ENCODE measurements at regions not wholly inside any gene's neighbourhood (a gene's known extent, or its start where the extent isn't known, plus 50 kb on each side); places are given as distances from the start of the nearest gene placed in this dataset.

DNA sequence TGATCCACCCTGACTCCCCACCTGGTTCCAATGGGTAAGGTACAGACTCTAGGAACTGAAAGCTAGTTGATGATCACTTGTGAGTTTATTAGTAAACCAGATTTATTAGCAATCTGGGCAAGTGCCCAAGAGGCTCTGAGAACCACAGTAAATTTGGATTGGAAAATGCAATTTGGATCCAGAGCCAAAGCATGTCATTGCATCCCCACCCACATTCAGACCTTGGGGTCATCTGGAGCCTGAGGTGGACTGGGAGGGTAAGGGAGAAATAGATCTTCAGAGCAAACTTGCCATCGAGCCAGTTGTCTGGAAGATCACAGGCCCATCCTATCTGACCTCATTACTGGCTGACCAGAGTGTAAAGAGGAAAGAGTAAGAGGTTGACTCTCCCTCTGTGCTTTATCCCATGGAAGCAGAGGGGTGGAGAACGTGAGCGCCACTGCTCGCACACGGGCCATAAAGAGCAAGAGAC, 78.7 kb upstream of the RASGEF1B start:
- no peak for TF ChIP-seq POLR2A (IDR thresholded peaks at IDR 0.05)
- TF ChIP-seq, protein P1, sequence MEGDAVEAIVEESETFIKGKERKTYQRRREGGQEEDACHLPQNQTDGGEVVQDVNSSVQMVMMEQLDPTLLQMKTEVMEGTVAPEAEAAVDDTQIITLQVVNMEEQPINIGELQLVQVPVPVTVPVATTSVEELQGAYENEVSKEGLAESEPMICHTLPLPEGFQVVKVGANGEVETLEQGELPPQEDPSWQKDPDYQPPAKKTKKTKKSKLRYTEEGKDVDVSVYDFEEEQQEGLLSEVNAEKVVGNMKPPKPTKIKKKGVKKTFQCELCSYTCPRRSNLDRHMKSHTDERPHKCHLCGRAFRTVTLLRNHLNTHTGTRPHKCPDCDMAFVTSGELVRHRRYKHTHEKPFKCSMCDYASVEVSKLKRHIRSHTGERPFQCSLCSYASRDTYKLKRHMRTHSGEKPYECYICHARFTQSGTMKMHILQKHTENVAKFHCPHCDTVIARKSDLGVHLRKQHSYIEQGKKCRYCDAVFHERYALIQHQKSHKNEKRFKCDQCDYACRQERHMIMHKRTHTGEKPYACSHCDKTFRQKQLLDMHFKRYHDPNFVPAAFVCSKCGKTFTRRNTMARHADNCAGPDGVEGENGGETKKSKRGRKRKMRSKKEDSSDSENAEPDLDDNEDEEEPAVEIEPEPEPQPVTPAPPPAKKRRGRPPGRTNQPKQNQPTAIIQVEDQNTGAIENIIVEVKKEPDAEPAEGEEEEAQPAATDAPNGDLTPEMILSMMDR (IDR thresholded peaks at IDR 0.05): no peak
- Histone ChIP-seq H3K4me1 (peaks cover 0 to 8% of the 10 kb centered on the region in 2 donors), H3K36me3 (no peaks in the 10 kb centered on the region), H3K9me3 (no peaks in the 10 kb centered on the region), H3K27me3 (no peaks in the 10 kb centered on the region), H3K4me3 (no peak overlapping the region), H3K27ac (peak overlapping the region; percentile 15 to 57)
- intact Hi-C loops (cut with DNase I; ENCODE audit: low total_unique reads): no loop called here
- DNase-seq: peak; percentile 27 to 50

DNA sequence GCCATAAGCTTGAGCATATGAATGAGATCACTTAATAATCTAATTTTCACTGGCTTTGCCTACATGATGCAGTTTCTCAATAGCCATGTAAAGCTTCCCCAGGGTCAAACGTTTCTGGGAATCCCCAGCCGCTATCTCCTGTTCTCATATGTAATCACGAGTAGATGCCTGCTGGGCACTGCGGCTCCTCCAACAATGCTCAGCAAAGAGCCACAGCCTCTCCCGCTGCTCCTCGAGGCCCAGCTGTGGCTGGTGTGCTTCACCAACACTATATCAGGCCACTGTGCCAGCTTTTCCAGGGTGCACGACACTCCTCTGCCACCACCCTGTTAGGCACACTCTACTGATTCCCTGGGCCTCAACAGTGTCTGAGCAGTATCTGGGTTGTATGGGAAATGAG, 78.3 kb upstream of the RASGEF1B start:
- Histone ChIP-seq H3K36me3 (no peaks in the 10 kb centered on the region), H3K27ac (peak overlapping the region; percentile 15 to 57), H3K4me3 (no peak overlapping the region), H3K9me3 (no peaks in the 10 kb centered on the region), H3K4me1 (peaks cover 0 to 8% of the 10 kb centered on the region in 2 donors), H3K27me3 (no peaks in the 10 kb centered on the region)
- intact Hi-C loops (cut with DNase I; ENCODE audit: low total_unique reads): no loop called here
- no peak for DNase-seq
- no peak for TF ChIP-seq POLR2A (IDR thresholded peaks at IDR 0.05)
- TF ChIP-seq, protein P1 (IDR thresholded peaks at IDR 0.05): no peak

DNA sequence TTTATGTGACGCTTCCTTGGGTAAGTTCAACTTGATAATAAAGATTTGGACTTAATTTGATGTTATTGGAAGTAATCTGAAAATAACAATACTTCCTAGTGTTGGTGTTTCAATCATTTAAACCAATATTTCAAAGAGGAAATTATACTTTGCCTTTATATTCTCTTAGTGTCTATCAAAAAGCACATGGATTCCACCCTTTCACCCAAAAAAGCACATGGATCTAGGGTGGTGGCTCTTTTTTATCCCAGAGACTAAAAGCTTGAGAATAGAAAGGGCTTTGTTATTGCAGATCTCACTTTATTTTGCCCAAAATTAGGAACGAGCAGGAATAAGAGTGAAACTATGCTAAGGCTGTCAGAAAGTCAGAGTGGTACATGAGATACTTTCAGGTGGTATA, 75.1 kb upstream of the RASGEF1B start:
- H3K27ac ChIP-seq: no peak overlapping the region
- no peaks in the 10 kb centered on the region for H3K27me3 ChIP-seq
- no peaks in the 10 kb centered on the region for H3K9me3 ChIP-seq
- no peak overlapping the region for H3K4me3 ChIP-seq
- TF ChIP-seq, protein P1 (IDR thresholded peaks at IDR 0.05): no peak
- no peak for TF ChIP-seq POLR2A (IDR thresholded peaks at IDR 0.05)
- intact Hi-C loops (cut with DNase I; ENCODE audit: low total_unique reads): no loop called here
- no peak for DNase-seq
- H3K36me3 ChIP-seq: no peaks in the 10 kb centered on the region
- peaks cover 0 to 1% of the 10 kb centered on the region in 2 donors for H3K4me1 ChIP-seq

DNA sequence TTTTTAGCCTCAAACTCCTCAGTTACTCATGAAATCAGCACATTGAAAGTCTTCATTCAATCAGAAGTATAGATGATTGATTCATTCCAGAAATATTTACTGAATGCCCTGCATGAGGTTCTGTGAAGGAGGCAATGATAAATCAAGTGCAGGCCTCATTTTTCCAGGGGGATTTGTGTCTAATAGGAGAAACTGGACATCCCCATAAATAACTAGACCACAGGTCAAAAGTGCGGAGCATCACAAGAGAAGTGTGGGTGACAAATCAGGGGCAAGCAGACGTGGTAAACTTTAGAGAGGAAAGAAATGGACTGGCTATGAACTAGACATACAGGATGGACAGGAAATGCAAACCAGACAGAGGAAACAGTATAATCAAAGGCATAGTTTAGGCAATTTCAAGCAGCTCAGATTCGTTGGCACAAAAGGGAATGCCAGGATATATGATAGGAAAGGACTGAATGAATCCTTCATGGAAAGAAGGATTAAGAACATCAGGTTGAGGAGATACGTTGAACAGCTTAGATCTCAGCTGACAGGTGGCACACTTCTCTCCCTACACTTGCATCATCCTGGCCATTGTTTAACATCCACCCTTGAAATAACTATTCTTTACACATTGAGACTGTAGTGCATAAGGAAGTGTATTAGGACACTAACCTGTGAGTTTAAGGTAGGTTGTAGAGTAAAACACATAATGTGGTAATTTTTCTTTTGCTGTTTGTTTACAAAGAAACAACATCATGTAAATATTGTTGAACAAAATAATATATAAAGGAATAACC, 69.6 kb upstream of the RASGEF1B start:
- intact Hi-C loops (cut with DNase I; ENCODE audit: low total_unique reads): no loop called here
- Histone ChIP-seq H3K27ac (no peak overlapping the region), H3K4me1 (no peaks in the 10 kb centered on the region), H3K4me3 (no peak overlapping the region), H3K36me3 (no peaks in the 10 kb centered on the region), H3K27me3 (no peaks in the 10 kb centered on the region), H3K9me3 (no peaks in the 10 kb centered on the region)
- no peak for DNase-seq
- TF ChIP-seq, protein P1 (IDR thresholded peaks at IDR 0.05): no peak
- no peak for TF ChIP-seq POLR2A (IDR thresholded peaks at IDR 0.05)

DNA sequence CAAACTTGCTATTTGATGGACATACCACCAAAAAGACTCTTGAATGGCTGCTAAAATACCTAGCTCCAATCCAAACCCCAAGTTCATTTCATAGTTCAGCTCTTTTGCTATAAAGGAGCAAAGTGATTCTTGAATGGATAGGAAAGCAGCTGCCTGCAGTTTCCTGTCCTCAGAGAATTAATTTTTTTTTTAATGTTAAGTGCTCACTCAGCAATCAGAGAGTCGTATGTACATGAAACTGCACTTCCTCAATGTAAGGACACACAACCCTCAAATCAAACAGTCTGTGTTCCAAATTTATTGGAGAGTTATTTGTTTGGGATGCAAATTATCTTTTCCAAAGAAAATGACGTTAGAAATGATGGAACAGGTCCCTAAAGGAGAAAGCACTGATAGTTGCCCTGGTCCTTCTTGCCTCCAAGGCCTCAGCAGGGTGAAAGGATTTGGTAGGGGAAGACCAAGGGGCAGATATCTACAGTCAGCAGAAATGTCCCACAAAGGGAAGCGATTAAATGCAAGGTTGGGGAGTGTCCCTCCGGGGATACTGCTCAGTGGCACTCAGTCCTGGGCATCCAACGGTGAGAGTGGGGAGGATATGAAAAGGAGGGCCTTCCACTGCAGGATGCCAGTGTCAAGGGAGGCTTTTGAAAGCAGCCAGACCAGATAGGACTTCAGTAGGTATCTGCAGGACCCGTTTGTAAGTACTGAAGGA, 67.2 kb upstream of the RASGEF1B start:
- DNase-seq: no peak
- H3K9me3 ChIP-seq: no peaks in the 10 kb centered on the region
- H3K4me3 ChIP-seq: no peak overlapping the region
- no peaks in the 10 kb centered on the region for H3K4me1 ChIP-seq
- TF ChIP-seq POLR2A (IDR thresholded peaks at IDR 0.05): no peak
- TF ChIP-seq, protein P1 (IDR thresholded peaks at IDR 0.05): no peak
- H3K27ac ChIP-seq: no peak overlapping the region
- H3K36me3 ChIP-seq: no peaks in the 10 kb centered on the region
- H3K27me3 ChIP-seq: no peaks in the 10 kb centered on the region
- intact Hi-C loops (cut with DNase I; ENCODE audit: low total_unique reads): no loop called here
